ENCODE measurements at regions not wholly inside any gene's neighbourhood (a gene's known extent, or its start where the extent isn't known, plus 50 kb on each side); places are given as distances from the start of the nearest gene placed in this dataset.

GRCh38 chr2:122388208-122388607 lies 632.8 kb downstream of the TSN start:
- TF ChIP-seq CTCF (IDR thresholded peaks at IDR 0.05) (no peak), POLR2A (IDR thresholded peaks at IDR 0.05) (no peak)

Data from Peyer's patch (tissue), 4 donors.